VCaP (cell line): ENCODE measurements at regions not wholly inside any gene's neighbourhood (a gene's known extent, or its start where the extent isn't known, plus 50 kb on each side); places are given as distances from the start of the nearest gene placed in this dataset.

Source experiments
- H3K27ac ChIP-seq: fragments of 450-650 bp; 2 replicates; pipeline ENCODE4 v1.5.1; 2017
- CTCF ChIP-seq: fragments of 450-650 bp; conservative IDR thresholded peaks from 2 replicates; pipeline ENCODE4 v1.5.1; 2017; ENCODE audit warnings: mild to moderate bottlenecking, moderate library complexity

- no peak for TF ChIP-seq CTCF
These were observed 904.2 kb downstream of the SI start for GRCh38 chr3:164174059-164174458.

GRCh38 chr3:164155400-164155799 lies 922.9 kb downstream of the SI start:
- no peak for TF ChIP-seq CTCF
- no peak overlapping the region for H3K27ac ChIP-seq

More at GRCh38 chr3:164174059-164174458, 904.2 kb downstream of the SI start:
- no peak overlapping the region for H3K27ac ChIP-seq

GRCh38 chr3:164144824-164145223 lies 933.5 kb downstream of the SI start:
- H3K27ac ChIP-seq: no peak overlapping the region
- no peak for TF ChIP-seq CTCF

GRCh38 chr3:164132878-164133277 lies 945.4 kb downstream of the SI start:
- TF ChIP-seq CTCF: no peak

GRCh38 chr3:164113371-164114332 lies 964.6 kb downstream of the SI start:
- TF ChIP-seq CTCF: no peak
- H3K27ac ChIP-seq: no peak overlapping the region

More at GRCh38 chr3:164132878-164133277, 945.4 kb downstream of the SI start:
- no peak overlapping the region for H3K27ac ChIP-seq

GRCh38 chr3:164096352-164096751 lies 981.9 kb downstream of the SI start:
- no peak overlapping the region for H3K27ac ChIP-seq
- TF ChIP-seq CTCF: no peak

- no peak for TF ChIP-seq CTCF
These were observed 982.3 kb downstream of the SI start for GRCh38 chr3:164095949-164096348.

More at GRCh38 chr3:164095949-164096348, 982.3 kb downstream of the SI start:
- H3K27ac ChIP-seq: no peak overlapping the region
